Left ventricle myocardium inferior (tissue), 1 donor: ENCODE measurements at regions not wholly inside any gene's neighbourhood (a gene's known extent, or its start where the extent isn't known, plus 50 kb on each side); places are given as distances from the start of the nearest gene placed in this dataset.

Experiments
- DNase-seq: peaks from one replicate; pipeline ENCODE4 v3.0.0-alpha.2; 2020
- H3K27ac ChIP-seq: fragments of 200-600 bp; replicated peaks from 2 replicates; pipeline ENCODE4 v1.8.0; 2021
- H3K27me3 ChIP-seq: fragments of 200-600 bp; 2 replicates; pipeline ENCODE4 v1.8.0; 2021; ENCODE audit warnings: low read depth
- H3K36me3 ChIP-seq: fragments of 200-600 bp; 2 replicates; pipeline ENCODE4 v1.8.0; 2021
- H3K4me1 ChIP-seq: fragments of 200-600 bp; 2 replicates; pipeline ENCODE4 v1.8.0; 2021
- H3K4me3 ChIP-seq: fragments of 200-600 bp; 2 replicates; pipeline ENCODE4 v1.8.0; 2021; ENCODE audit warnings: mild to moderate bottlenecking, moderate library complexity
- H3K9me3 ChIP-seq: fragments of 200-600 bp; replicated peaks from 2 replicates; pipeline ENCODE4 v1.8.0; 2021
- CTCF ChIP-seq: fragments of 200-600 bp; IDR thresholded peaks from 2 replicates; pipeline ENCODE4 v1.8.0; 2021; ENCODE audit warnings: antibody characterized with exemption, mild to moderate bottlenecking, borderline replicate concordance
- intact Hi-C: fragments of 100-400 bp; cut with micrococcal nuclease; formaldehyde crosslinking; loops from one replicate; pipeline ENCODE4 v1.11.0; 2022
- donor health status: DM: no; HTN: yes; CAD: no; lungs with severe emphysema.

GRCh38 chr2:2836343-2837070, 505.4 kb upstream of the MYT1L start:
- Histone ChIP-seq H3K27ac (no peak overlapping the region), H3K4me1 (peaks cover 10% of the 10 kb centered on the region), H3K36me3 (no peaks in the 10 kb centered on the region), H3K9me3 (no peaks in the 10 kb centered on the region), H3K4me3 (no peak overlapping the region), H3K27me3 (peaks cover 11% of the 10 kb centered on the region)
- intact Hi-C loops = no loop called here
- DNase-seq = no peak
- no peak for TF ChIP-seq CTCF

DNA sequence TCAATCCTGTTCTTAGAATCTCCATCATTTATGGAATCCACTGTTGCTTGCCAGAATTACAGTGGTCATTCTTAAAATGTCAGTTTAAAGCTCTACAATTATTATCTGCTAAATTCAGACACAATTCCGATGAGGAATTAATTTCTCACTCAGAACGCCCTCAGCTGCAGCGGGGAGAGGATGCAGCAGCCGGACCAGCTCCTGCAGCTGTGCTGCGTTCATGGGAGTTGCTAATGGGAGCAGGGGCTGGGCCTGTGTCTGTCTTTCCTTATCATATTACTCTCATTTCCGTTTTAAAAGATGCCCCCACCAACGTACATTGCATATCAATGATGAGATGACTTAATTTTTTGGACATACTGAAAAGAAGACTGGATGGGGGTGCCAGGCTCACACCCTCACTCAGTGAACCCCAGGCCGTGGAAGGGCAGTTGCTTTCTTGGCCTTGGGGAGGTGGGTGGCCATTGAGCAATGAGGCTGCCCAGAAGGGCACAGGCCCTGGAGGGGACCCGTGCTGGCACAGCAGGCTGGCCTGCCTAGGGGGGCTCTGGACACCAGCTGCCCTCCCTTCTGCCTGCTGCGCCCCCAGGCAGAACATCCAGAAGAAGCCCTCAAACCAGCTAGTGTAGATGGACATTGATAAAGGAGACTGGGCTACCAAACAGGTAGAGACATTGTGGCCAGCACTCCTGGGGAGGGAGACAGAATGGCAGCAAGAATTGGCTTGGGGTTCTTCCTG, 503.6 kb upstream of the MYT1L start:
- Histone ChIP-seq H3K4me3 (no peak overlapping the region), H3K36me3 (no peaks in the 10 kb centered on the region), H3K27me3 (peaks cover 11% of the 10 kb centered on the region), H3K4me1 (peaks cover 3% of the 10 kb centered on the region), H3K27ac (no peak overlapping the region), H3K9me3 (no peaks in the 10 kb centered on the region)
- no peak for TF ChIP-seq CTCF
- intact Hi-C loops = no loop called here
- no peak for DNase-seq

GRCh38 chr2:2834105-2834504, 503.0 kb upstream of the MYT1L start:
- DNase-seq = no peak
- intact Hi-C loops = no loop called here
- H3K27ac ChIP-seq = no peak overlapping the region
- TF ChIP-seq CTCF = no peak
- no peak overlapping the region for H3K4me3 ChIP-seq
- H3K9me3 ChIP-seq = no peaks in the 10 kb centered on the region
- H3K36me3 ChIP-seq = no peaks in the 10 kb centered on the region
- peaks cover 11% of the 10 kb centered on the region for H3K27me3 ChIP-seq
- H3K4me1 ChIP-seq = no peaks in the 10 kb centered on the region

DNA sequence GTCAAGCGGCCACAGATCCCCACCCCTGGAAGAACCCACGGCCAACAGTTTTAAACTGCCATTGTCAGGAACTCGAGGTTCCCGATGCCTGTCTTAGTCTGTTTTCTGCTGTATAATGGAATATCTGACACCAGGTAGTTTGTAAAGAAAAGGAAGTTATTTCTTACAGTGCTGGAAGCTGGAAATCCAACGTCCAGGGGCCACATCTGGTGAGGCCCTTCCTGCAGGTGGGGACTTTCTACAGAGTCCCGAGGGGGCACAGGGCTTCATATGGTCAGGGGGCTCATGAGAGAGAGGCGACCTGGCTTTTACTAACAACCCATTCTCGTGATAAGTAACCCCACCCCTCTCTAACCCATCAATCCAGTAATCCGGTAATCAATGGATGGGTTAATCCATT, 501.6 kb upstream of the MYT1L start:
- TF ChIP-seq CTCF = no peak
- Histone ChIP-seq H3K27ac (no peak overlapping the region), H3K36me3 (no peaks in the 10 kb centered on the region)

DNA sequence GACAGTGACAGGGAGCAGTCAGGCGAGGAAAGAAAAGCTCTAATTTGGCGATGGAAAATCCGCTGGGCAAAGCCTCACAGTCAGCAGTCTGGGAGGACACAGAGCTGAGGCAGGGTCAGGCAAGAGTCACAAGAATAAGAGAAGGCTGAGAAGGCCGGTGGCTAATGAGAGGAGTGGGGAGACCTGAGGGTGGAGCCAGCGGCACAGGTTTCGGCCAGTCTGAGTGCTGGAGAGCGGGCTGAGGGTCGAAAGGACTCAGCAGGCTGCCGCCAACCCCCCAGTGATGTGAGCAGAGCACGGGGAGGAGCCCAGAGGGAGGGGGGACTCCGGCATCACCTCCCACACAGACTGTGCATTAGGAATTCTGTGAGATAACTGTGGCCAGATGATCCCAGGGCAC, 500.6 kb upstream of the MYT1L start:
- Histone ChIP-seq H3K27ac (no peak overlapping the region), H3K9me3 (no peaks in the 10 kb centered on the region), H3K36me3 (no peaks in the 10 kb centered on the region), H3K27me3 (peaks cover 14% of the 10 kb centered on the region), H3K4me3 (no peak overlapping the region), H3K4me1 (no peaks in the 10 kb centered on the region)
- no peak for DNase-seq
- intact Hi-C loops = no loop called here
- no peak for TF ChIP-seq CTCF

More for the DNA sequence above, 501.6 kb upstream of the MYT1L start:
- Histone ChIP-seq H3K9me3 (no peaks in the 10 kb centered on the region), H3K4me1 (no peaks in the 10 kb centered on the region), H3K27me3 (peaks cover 11% of the 10 kb centered on the region), H3K4me3 (no peak overlapping the region)
- no peak for DNase-seq
- intact Hi-C loops = no loop called here
